HG02678 (cell line): ENCODE measurements at regions not wholly inside any gene's neighbourhood (a gene's known extent, or its start where the extent isn't known, plus 50 kb on each side); places are given as distances from the start of the nearest gene placed in this dataset.

ENCODE experiments used
- ATAC-seq: cut with Tn5 transposase; IDR thresholded peaks from one replicate; pipeline ENCODE4 v1.9.1; 2021; ENCODE audit warnings: mild to moderate bottlenecking, moderate library complexity; ENCODE audit not compliant: unreplicated experiment

DNA sequence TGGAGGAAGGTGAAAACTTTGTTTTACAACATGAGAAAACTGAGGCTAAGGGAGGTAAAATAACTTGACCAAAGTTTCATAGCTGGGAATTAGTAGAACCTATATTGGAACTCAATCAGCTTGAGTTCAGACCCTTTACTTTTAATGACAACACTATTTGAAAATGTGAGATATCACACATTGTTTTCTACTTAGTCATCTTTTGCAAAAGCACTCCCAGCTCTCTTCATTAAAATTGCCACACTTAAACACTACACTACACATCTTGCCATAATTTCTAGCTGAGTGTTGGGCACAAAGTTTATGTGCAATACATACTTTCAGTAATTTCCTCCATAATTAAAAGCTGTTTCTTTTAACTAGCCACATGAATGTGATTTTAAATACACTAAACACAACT is 230.4 kb upstream of the DCBLD2 start:
- ATAC-seq: no peak

DNA sequence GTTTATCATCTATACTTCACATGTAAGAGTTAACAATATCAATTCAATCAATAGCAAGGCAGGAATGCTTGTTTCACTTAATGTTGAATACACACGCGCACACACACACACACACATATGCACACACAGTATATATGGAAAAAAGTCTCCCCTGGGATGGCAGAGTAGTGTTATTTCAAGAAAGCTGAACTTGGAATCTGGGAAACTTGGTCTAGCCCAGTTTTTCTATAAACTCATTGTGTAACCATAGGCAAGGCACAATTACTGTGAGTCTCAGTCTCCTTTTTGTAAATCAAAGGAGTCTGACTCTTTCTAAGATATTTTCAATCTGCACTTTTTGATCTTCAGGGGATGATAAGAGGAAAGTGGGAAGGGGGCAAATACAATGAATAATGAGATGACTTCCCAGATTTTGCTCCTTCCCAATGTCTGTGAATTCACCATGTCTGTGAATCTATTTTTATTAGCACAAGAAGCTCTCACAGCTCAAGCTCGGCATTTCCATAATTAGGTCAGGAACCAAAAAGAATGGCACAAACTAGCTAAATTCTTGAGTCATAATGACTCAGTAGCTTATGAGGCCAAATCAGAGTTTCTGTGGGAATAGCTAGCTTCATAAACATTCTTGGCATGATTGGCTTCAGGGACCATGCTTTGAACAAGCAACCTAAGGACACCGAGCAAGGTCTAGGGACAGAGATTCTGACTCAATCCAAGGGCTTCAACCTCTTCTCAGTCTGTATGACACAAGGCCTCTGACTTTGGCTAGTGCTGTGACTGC is 227.4 kb upstream of the DCBLD2 start:
- ATAC-seq: no peak

DNA sequence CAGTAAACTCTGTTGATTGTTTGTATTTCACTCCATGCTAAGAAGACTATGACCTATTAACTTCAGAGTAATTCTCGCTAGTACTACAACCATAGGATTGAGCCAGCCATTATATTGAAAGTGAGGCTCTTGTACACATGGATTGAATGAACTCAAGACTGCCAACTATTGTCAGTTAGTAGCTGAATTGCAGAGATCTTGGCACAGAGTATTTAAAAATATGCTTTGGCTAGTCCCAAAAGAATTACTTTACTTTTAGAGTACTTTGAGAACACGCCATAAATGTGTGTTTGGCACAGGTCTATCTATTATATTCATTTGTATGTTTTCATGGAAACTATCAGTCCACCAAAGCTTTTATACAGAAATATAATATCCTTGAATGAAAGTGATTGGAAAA is 226.7 kb upstream of the DCBLD2 start:
- ATAC-seq: no peak

DNA sequence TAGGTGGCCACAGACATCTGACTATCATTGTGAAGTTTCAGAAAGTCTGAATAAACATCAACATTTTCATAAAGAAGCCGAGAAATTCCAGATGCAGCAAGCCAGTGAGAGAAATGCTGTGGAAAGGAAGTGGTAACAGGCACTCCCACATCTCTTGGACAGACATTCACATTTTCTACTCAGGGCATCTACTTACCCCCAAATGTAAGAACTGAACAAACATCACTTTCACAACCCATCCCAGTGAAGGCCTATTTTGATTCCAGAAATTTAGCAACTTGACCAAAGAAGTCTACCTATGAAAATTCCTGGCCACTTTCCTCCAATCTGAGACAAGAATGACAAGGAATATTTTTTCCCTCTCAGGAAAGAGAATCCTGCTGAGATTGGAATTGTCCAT is 224.8 kb upstream of the DCBLD2 start:
- ATAC-seq: no peak

DNA sequence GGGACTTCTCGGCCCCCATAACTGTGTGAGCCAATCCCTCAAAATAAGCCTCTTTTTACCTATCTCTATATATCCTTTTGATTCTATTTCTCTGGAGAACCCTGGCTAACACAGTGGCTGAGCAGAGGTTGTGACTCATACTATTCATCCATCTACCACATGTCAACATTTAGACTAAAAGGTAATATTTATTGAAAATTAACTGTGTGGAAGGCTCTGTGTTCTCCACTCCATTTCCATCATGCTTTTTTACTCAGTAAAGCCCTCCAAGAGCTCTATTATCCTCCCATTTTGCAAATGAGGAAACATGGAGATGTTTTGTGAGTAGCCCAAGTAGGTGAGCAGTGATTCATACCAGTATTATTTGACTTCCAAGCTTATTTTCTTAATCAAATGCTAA is 217.9 kb upstream of the DCBLD2 start:
- ATAC-seq: no peak

DNA sequence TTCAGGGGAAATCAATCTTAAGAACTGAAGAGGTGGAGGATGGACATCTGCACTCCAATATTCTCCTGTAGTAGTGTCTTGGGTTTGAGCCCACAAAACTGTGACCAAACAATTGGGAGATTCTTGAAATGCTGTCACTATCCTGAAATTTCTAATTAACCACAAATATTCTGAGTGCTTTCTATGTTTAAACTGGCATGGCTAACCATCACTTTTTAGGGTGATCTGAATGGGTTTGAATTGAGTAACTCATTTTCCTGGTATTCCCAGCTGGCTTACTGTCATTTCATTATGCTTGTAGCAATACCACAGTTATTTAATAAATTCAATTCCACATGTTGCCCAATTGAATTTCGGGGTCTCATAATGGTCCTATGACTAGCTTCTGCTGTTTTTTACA is 216.9 kb upstream of the DCBLD2 start:
- ATAC-seq: no peak

- no peak for ATAC-seq
Observed at GRCh38 chr3:99114565-99115291, 213.2 kb upstream of the DCBLD2 start.

- no peak for ATAC-seq
Observed at GRCh38 chr3:99111235-99111634, 209.7 kb upstream of the DCBLD2 start.

- no peak for ATAC-seq
Observed at GRCh38 chr3:99110401-99110800, 208.9 kb upstream of the DCBLD2 start.

DNA sequence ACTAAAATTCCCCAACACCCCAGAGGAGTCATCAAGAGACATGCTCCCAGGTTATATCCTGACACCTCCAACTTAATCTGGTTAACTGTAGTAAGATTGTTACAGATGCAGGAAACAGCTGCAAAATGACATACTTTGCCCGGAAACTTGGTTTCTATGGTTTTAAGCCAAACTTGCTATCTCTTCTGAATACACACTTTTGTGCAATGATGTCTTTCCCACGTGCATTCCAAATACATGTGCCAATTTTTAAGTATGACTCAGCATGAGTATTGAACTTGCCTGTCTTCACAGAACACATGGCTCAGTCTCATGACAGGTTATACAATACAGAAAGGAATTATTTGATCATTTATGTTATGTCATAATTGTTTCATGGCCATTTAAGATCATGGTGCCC is 207.0 kb upstream of the DCBLD2 start:
- ATAC-seq: no peak

- no peak for ATAC-seq
Observed at GRCh38 chr3:99094606-99095005, 193.1 kb upstream of the DCBLD2 start.

DNA sequence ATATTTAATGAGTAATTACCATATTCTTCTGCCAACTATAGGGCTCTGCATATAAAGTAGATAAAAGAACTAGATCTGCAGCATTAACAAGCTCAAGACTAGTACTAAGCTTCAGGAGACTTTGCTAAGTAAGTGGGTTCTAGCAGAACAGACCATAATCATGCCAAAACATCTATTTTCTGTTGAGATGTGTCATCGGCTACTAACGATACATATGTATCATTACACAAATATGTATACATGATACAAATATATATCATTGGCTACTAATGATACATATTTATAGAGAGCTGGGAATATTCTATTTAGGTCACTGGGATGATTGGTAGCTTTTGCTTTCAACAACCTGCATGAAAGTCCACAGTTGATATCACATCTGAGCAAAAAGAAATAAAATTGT is 185.8 kb upstream of the DCBLD2 start:
- ATAC-seq: no peak

DNA sequence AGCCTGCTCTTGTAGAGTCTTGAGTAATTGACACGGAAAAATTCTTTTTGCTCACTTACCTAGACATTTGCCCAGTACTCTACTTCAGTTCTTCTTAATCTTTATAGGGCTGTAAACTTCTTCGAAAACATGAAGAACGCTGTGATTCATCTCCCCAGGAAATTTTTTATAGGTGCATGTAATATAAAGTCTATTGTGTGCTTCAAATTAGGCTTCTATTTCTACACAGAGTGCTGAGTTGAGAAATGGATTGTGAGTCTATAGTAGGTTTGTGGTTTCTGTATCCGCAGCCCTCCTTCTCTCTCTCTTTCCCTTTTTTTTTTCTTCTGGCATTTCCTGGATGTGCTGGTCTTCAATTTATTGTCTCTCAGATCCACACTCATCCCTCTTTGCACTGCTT is 183.3 kb upstream of the DCBLD2 start:
- no peak for ATAC-seq

DNA sequence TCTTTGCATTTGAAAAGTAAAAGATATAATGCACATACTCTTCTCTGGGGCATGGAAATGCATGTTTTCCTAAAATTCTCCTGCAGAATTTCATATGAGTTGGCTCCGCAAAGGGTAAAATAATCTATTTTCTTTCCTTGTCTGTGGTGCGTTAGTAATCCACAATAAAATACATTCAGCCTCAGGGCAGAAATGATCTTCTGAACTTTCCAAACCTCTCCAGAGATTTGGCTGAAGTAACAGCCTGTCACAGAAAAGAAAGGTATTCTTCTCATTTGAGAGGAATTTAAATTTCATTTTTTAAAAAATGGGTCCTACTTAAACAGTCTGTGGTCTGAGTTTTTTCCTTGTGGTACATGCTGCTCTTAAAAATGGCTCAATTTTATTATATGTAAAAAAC is 182.7 kb upstream of the DCBLD2 start:
- ATAC-seq: no peak

- ATAC-seq: no peak
Observed at GRCh38 chr3:99071096-99071495, 169.6 kb upstream of the DCBLD2 start.

GRCh38 chr3:99069973-99070372 is 168.5 kb upstream of the DCBLD2 start:
- no peak for ATAC-seq

GRCh38 chr3:99066863-99067262 is 165.4 kb upstream of the DCBLD2 start:
- ATAC-seq: no peak

- no peak for ATAC-seq
Observed at GRCh38 chr3:99049164-99049563, 147.7 kb upstream of the DCBLD2 start.

- no peak for ATAC-seq
Observed at GRCh38 chr3:99041747-99042146, 140.3 kb upstream of the DCBLD2 start.

GRCh38 chr3:99031778-99032177 is 130.3 kb upstream of the DCBLD2 start:
- ATAC-seq: no peak

- ATAC-seq: peak; percentile 84
Observed at GRCh38 chr3:99023590-99024192, 122.2 kb upstream of the DCBLD2 start.

GRCh38 chr3:99021466-99021865 is 120.0 kb upstream of the DCBLD2 start:
- no peak for ATAC-seq
